ENCODE measurements at regions not wholly inside any gene's neighbourhood (a gene's known extent, or its start where the extent isn't known, plus 50 kb on each side); places are given as distances from the start of the nearest gene placed in this dataset.
A peak's percentile ranks its signal among the peaks of the same experiment; 100 is the strongest.

GRCh38 chr1:55882931-55883330 lies 667.8 kb upstream of the USP24 start:
- H2AK5ac ChIP-seq (ENCODE audit: low read length): no peak overlapping the region
- H3K36me3 ChIP-seq (ENCODE audit: control insufficient read depth in 1 of 2, insufficient read depth in 2 of 2, low read length in 2 of 2): no peaks in the 10 kb centered on the region
- H3K4ac ChIP-seq (ENCODE audit: low read depth, low read length): no peak overlapping the region
- no CpG with 5 or more reads among the region's 6 CpGs for WGBS (ENCODE audit: extremely low coverage, insufficient coverage, insufficient read length)
- peaks cover 5% of the 10 kb centered on the region for H3K79me1 ChIP-seq (ENCODE audit: low read length)
- H3K79me2 ChIP-seq (ENCODE audit: control insufficient read depth, insufficient read depth, low read length, poor library complexity): no peaks in the 10 kb centered on the region
- no peak overlapping the region for H2AFZ ChIP-seq (ENCODE audit: insufficient read depth, low read length, poor library complexity)
- H3K4me2 ChIP-seq (ENCODE audit: low read length): no peak overlapping the region
- no peak overlapping the region for H4K8ac ChIP-seq (ENCODE audit: low read depth, low read length)
- no peaks in the 10 kb centered on the region for H3K27me3 ChIP-seq (ENCODE audit: insufficient read depth, low read length)
- no peak overlapping the region for H3K27ac ChIP-seq (ENCODE audit: low read depth, low read length)
- H4K12ac ChIP-seq (ENCODE audit: low read depth, low read length): no peak overlapping the region
- no peak overlapping the region for H3K14ac ChIP-seq (ENCODE audit: low read length)
- H3K9ac ChIP-seq (ENCODE audit: low read length): no peak overlapping the region
- H3K4me1 ChIP-seq (ENCODE audit: control insufficient read depth in 1 of 2, insufficient read depth in 2 of 2, low read length in 2 of 2): peaks cover 5% of the 10 kb centered on the region in 2 experiments
- no peak overlapping the region for H2BK120ac ChIP-seq (ENCODE audit: insufficient read depth, low read length, poor library complexity)
- no peak for DNase-seq
- H3K23ac ChIP-seq (ENCODE audit: low read length): no peak overlapping the region
- H2BK12ac ChIP-seq (ENCODE audit: low read length): no peak overlapping the region
- H2BK5ac ChIP-seq (ENCODE audit: low read depth, low read length, poor library complexity): no peak overlapping the region
- no peak overlapping the region for H3K4me3 ChIP-seq (ENCODE audit: low read depth, low read length)
- no peaks in the 10 kb centered on the region for H3K9me3 ChIP-seq (ENCODE audit: insufficient read depth, low read depth, low read length)
- no peak overlapping the region for H3K18ac ChIP-seq (ENCODE audit: low read length)
- H4K91ac ChIP-seq (ENCODE audit: low read depth, low read length): peak overlapping the region; percentile 6

DNA sequence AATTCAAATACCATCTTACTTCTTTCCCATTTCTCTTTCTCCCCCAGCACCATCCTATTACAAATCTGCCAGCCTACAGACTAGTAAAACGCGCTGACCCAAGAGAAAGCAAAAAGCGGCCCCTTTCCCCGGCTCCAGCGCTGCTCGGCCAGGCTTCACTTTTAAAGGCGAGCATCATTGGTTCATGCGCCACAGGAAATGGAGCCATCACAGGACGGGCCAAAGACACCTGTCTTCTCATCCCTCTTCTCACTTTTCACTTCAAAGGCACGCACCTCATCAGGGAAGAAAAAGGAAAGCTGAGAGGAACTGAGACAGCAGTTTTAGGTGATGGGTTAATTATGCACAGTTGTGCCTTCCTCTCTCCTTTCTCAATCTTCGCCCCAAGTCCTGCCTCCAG lies 664.2 kb upstream of the USP24 start:
- no peak overlapping the region for H2BK120ac ChIP-seq (ENCODE audit: insufficient read depth, low read length, poor library complexity)
- peaks cover 2% of the 10 kb centered on the region in 2 experiments for H3K4me1 ChIP-seq (ENCODE audit: control insufficient read depth in 1 of 2, insufficient read depth in 2 of 2, low read length in 2 of 2)
- H3K4ac ChIP-seq (ENCODE audit: low read depth, low read length): no peak overlapping the region
- no peak overlapping the region for H3K4me3 ChIP-seq (ENCODE audit: low read depth, low read length)
- no CpG with 5 or more reads among the region's 11 CpGs for WGBS (ENCODE audit: extremely low coverage, insufficient coverage, insufficient read length)
- no peak for DNase-seq
- H3K9me3 ChIP-seq (ENCODE audit: insufficient read depth, low read depth, low read length): no peaks in the 10 kb centered on the region
- H3K79me2 ChIP-seq (ENCODE audit: control insufficient read depth, insufficient read depth, low read length, poor library complexity): no peaks in the 10 kb centered on the region
- no peaks in the 10 kb centered on the region for H3K27me3 ChIP-seq (ENCODE audit: insufficient read depth, low read length)
- H3K36me3 ChIP-seq (ENCODE audit: control insufficient read depth in 1 of 2, insufficient read depth in 2 of 2, low read length in 2 of 2): no peaks in the 10 kb centered on the region
- no peak overlapping the region for H3K23ac ChIP-seq (ENCODE audit: low read length)
- no peak overlapping the region for H2BK12ac ChIP-seq (ENCODE audit: low read length)
- no peak overlapping the region for H2AK5ac ChIP-seq (ENCODE audit: low read length)
- no peak overlapping the region for H3K27ac ChIP-seq (ENCODE audit: low read depth, low read length)
- H4K12ac ChIP-seq (ENCODE audit: low read depth, low read length): no peak overlapping the region
- H4K91ac ChIP-seq (ENCODE audit: low read depth, low read length): no peak overlapping the region
- no peak overlapping the region for H3K14ac ChIP-seq (ENCODE audit: low read length)
- peak overlapping the region; percentile 17 for H4K8ac ChIP-seq (ENCODE audit: low read depth, low read length)
- no peak overlapping the region for H3K9ac ChIP-seq (ENCODE audit: low read length)
- no peak overlapping the region for H2AFZ ChIP-seq (ENCODE audit: insufficient read depth, low read length, poor library complexity)
- peaks cover under 1% of the 10 kb centered on the region for H3K79me1 ChIP-seq (ENCODE audit: low read length)
- no peak overlapping the region for H3K4me2 ChIP-seq (ENCODE audit: low read length)
- H3K18ac ChIP-seq (ENCODE audit: low read length): no peak overlapping the region
- H2BK5ac ChIP-seq (ENCODE audit: low read depth, low read length, poor library complexity): no peak overlapping the region

GRCh38 chr1:55877437-55878232 lies 662.5 kb upstream of the USP24 start:
- H3K36me3 ChIP-seq (ENCODE audit: control insufficient read depth in 1 of 2, insufficient read depth in 2 of 2, low read length in 2 of 2): no peaks in the 10 kb centered on the region
- no peak overlapping the region for H4K91ac ChIP-seq (ENCODE audit: low read depth, low read length)
- H3K79me2 ChIP-seq (ENCODE audit: control insufficient read depth, insufficient read depth, low read length, poor library complexity): no peaks in the 10 kb centered on the region
- H3K9ac ChIP-seq (ENCODE audit: low read length): no peak overlapping the region
- H2AFZ ChIP-seq (ENCODE audit: insufficient read depth, low read length, poor library complexity): no peak overlapping the region
- no peak overlapping the region for H3K4me3 ChIP-seq (ENCODE audit: low read depth, low read length)
- no peak overlapping the region for H4K8ac ChIP-seq (ENCODE audit: low read depth, low read length)
- no peak overlapping the region for H2BK5ac ChIP-seq (ENCODE audit: low read depth, low read length, poor library complexity)
- peak overlapping the region; percentile 9 for H2BK12ac ChIP-seq (ENCODE audit: low read length)
- no peaks in the 10 kb centered on the region for H3K27me3 ChIP-seq (ENCODE audit: insufficient read depth, low read length)
- no peak overlapping the region for H3K4ac ChIP-seq (ENCODE audit: low read depth, low read length)
- no peak overlapping the region for H3K23ac ChIP-seq (ENCODE audit: low read length)
- H2AK5ac ChIP-seq (ENCODE audit: low read length): no peak overlapping the region
- WGBS (ENCODE audit: extremely low coverage, insufficient coverage, insufficient read length): no CpG with 5 or more reads among the region's 6 CpGs
- no peak overlapping the region for H3K14ac ChIP-seq (ENCODE audit: low read length)
- peaks cover 2% of the 10 kb centered on the region in 2 experiments for H3K4me1 ChIP-seq (ENCODE audit: control insufficient read depth in 1 of 2, insufficient read depth in 2 of 2, low read length in 2 of 2)
- no peak for DNase-seq
- H3K4me2 ChIP-seq (ENCODE audit: low read length): no peak overlapping the region
- no peak overlapping the region for H3K18ac ChIP-seq (ENCODE audit: low read length)
- H4K12ac ChIP-seq (ENCODE audit: low read depth, low read length): no peak overlapping the region
- H3K79me1 ChIP-seq (ENCODE audit: low read length): peaks cover 3% of the 10 kb centered on the region
- no peak overlapping the region for H3K27ac ChIP-seq (ENCODE audit: low read depth, low read length)
- H2BK120ac ChIP-seq (ENCODE audit: insufficient read depth, low read length, poor library complexity): no peak overlapping the region
- H3K9me3 ChIP-seq (ENCODE audit: insufficient read depth, low read depth, low read length): no peaks in the 10 kb centered on the region

GRCh38 chr1:55876276-55877060 lies 661.3 kb upstream of the USP24 start:
- Histone ChIP-seq H3K4me2 (ENCODE audit: low read length) (no peak overlapping the region), H4K8ac (ENCODE audit: low read depth, low read length) (no peak overlapping the region), H3K27me3 (ENCODE audit: insufficient read depth, low read length) (no peaks in the 10 kb centered on the region), H3K79me2 (ENCODE audit: control insufficient read depth, insufficient read depth, low read length, poor library complexity) (no peaks in the 10 kb centered on the region), H3K18ac (ENCODE audit: low read length) (no peak overlapping the region), H3K4ac (ENCODE audit: low read depth, low read length) (no peak overlapping the region), H3K23ac (ENCODE audit: low read length) (no peak overlapping the region), H3K9ac (ENCODE audit: low read length) (no peak overlapping the region), H3K14ac (ENCODE audit: low read length) (no peak overlapping the region), H2BK5ac (ENCODE audit: low read depth, low read length, poor library complexity) (no peak overlapping the region), H2AFZ (ENCODE audit: insufficient read depth, low read length, poor library complexity) (no peak overlapping the region), H3K4me3 (ENCODE audit: low read depth, low read length) (no peak overlapping the region), H3K9me3 (ENCODE audit: insufficient read depth, low read depth, low read length) (no peaks in the 10 kb centered on the region), H3K27ac (ENCODE audit: low read depth, low read length) (no peak overlapping the region), H3K79me1 (ENCODE audit: low read length) (peaks cover 3% of the 10 kb centered on the region), H3K4me1 (ENCODE audit: control insufficient read depth in 1 of 2, insufficient read depth in 2 of 2, low read length in 2 of 2) (peaks cover 2% of the 10 kb centered on the region in 2 experiments), H2BK120ac (ENCODE audit: insufficient read depth, low read length, poor library complexity) (peak overlapping the region; percentile 7), H2BK12ac (ENCODE audit: low read length) (no peak overlapping the region), H4K91ac (ENCODE audit: low read depth, low read length) (no peak overlapping the region), H2AK5ac (ENCODE audit: low read length) (no peak overlapping the region), H3K36me3 (ENCODE audit: control insufficient read depth in 1 of 2, insufficient read depth in 2 of 2, low read length in 2 of 2) (no peaks in the 10 kb centered on the region), H4K12ac (ENCODE audit: low read depth, low read length) (no peak overlapping the region)
- DNase-seq: no peak
- no CpG with 5 or more reads among the region's 1 CpG for WGBS (ENCODE audit: extremely low coverage, insufficient coverage, insufficient read length)

Measured in trophoblast cell (in vitro differentiated cells and primary cell).